ENCODE measurements at regions not wholly inside any gene's neighbourhood (a gene's known extent, or its start where the extent isn't known, plus 50 kb on each side); places are given as distances from the start of the nearest gene placed in this dataset.
A peak's percentile ranks its signal among the peaks of the same experiment; 100 is the strongest.

- no peaks in the 10 kb centered on the region for H3K36me3 ChIP-seq (ENCODE audit: insufficient read depth, low read length)
- H4K20me1 ChIP-seq (ENCODE audit: insufficient read depth, low read depth, low read length) = no peaks in the 10 kb centered on the region
- H3K4me1 ChIP-seq (ENCODE audit: low read length) = peaks cover 97% of the 10 kb centered on the region
- H3K27me3 ChIP-seq (ENCODE audit: low read length) = no peaks in the 10 kb centered on the region
- peak overlapping the region; percentile 68 for H3K4me3 ChIP-seq (ENCODE audit: low read length)
- peak overlapping the region; percentile 90 for H3K4me2 ChIP-seq (ENCODE audit: low read depth, low read length, poor library complexity, severe bottlenecking)
- H3K9me3 ChIP-seq (ENCODE audit: low read length) = no peaks in the 10 kb centered on the region
- H3K9me2 ChIP-seq (replicated peaks; ENCODE audit: insufficient read depth, low read length) = no peaks in the 10 kb centered on the region
- peak; percentile 91 for DNase-seq
- peak overlapping the region; percentile 99 for H3K27ac ChIP-seq (ENCODE audit: low read length)
- no peak overlapping the region for H2AFZ ChIP-seq (ENCODE audit: low read length)
- peaks cover 16% of the 10 kb centered on the region for H3K79me2 ChIP-seq (ENCODE audit: low read length)
- H3K9ac ChIP-seq (ENCODE audit: low read length) = peak overlapping the region; percentile 78
These were observed 88.1 kb downstream of the CMPK2 start for GRCh38 chr2:6777626-6778025.

GRCh38 chr2:6780765-6781274 lies 84.9 kb downstream of the CMPK2 start:
- no peak overlapping the region for H2AFZ ChIP-seq (ENCODE audit: low read length)
- peak overlapping the region; percentile 90 for H3K4me2 ChIP-seq (ENCODE audit: low read depth, low read length, poor library complexity, severe bottlenecking)
- peak overlapping the region; percentile 68 for H3K4me3 ChIP-seq (ENCODE audit: low read length)
- H3K79me2 ChIP-seq (ENCODE audit: low read length) = peaks cover 8% of the 10 kb centered on the region; the same call in 1 of the 2 replicates
- H3K9me3 ChIP-seq (ENCODE audit: low read length) = no peaks in the 10 kb centered on the region
- peak overlapping the region; percentile 78 for H3K9ac ChIP-seq (ENCODE audit: low read length)
- peaks cover 92% of the 10 kb centered on the region for H3K4me1 ChIP-seq (ENCODE audit: low read length)
- peak; percentile 97 for DNase-seq
- H4K20me1 ChIP-seq (ENCODE audit: insufficient read depth, low read depth, low read length) = no peaks in the 10 kb centered on the region
- no peaks in the 10 kb centered on the region for H3K27me3 ChIP-seq (ENCODE audit: low read length)
- H3K36me3 ChIP-seq (ENCODE audit: insufficient read depth, low read length) = no peaks in the 10 kb centered on the region
- H3K27ac ChIP-seq (ENCODE audit: low read length) = peak overlapping the region; percentile 99
- H3K9me2 ChIP-seq (replicated peaks; ENCODE audit: insufficient read depth, low read length) = no peaks in the 10 kb centered on the region

- Histone ChIP-seq H3K4me2 (ENCODE audit: low read depth, low read length, poor library complexity, severe bottlenecking) (peak overlapping the region; percentile 53), H3K36me3 (ENCODE audit: insufficient read depth, low read length) (no peaks in the 10 kb centered on the region), H3K79me2 (ENCODE audit: low read length) (peaks cover 5% of the 10 kb centered on the region; the same call in 1 of the 2 replicates), H3K9me2 (replicated peaks; ENCODE audit: insufficient read depth, low read length) (no peaks in the 10 kb centered on the region), H3K4me1 (ENCODE audit: low read length) (peaks cover 87% of the 10 kb centered on the region), H3K9ac (ENCODE audit: low read length) (peak overlapping the region; percentile 59; the same call in 1 of the 2 replicates), H3K27me3 (ENCODE audit: low read length) (no peaks in the 10 kb centered on the region), H3K4me3 (ENCODE audit: low read length) (no peak overlapping the region), H4K20me1 (ENCODE audit: insufficient read depth, low read depth, low read length) (no peaks in the 10 kb centered on the region), H2AFZ (ENCODE audit: low read length) (no peak overlapping the region), H3K27ac (ENCODE audit: low read length) (peak overlapping the region; percentile 99), H3K9me3 (ENCODE audit: low read length) (no peaks in the 10 kb centered on the region)
- no peak for DNase-seq
These were observed 83.0 kb downstream of the CMPK2 start for GRCh38 chr2:6782517-6783237.

GRCh38 chr2:6783238-6783614 lies 82.5 kb downstream of the CMPK2 start:
- H3K79me2 ChIP-seq (ENCODE audit: low read length) = peaks cover 5% of the 10 kb centered on the region; the same call in 1 of the 2 replicates
- DNase-seq = no peak
- no peaks in the 10 kb centered on the region for H3K27me3 ChIP-seq (ENCODE audit: low read length)
- H3K9me3 ChIP-seq (ENCODE audit: low read length) = no peaks in the 10 kb centered on the region
- peak overlapping the region; percentile 59 for H3K9ac ChIP-seq (ENCODE audit: low read length)
- no peaks in the 10 kb centered on the region for H3K36me3 ChIP-seq (ENCODE audit: insufficient read depth, low read length)
- no peaks in the 10 kb centered on the region for H3K9me2 ChIP-seq (replicated peaks; ENCODE audit: insufficient read depth, low read length)
- peak overlapping the region; percentile 53 for H3K4me2 ChIP-seq (ENCODE audit: low read depth, low read length, poor library complexity, severe bottlenecking)
- H3K27ac ChIP-seq (ENCODE audit: low read length) = peak overlapping the region; percentile 99
- H3K4me3 ChIP-seq (ENCODE audit: low read length) = no peak overlapping the region
- H3K4me1 ChIP-seq (ENCODE audit: low read length) = peaks cover 87% of the 10 kb centered on the region
- H2AFZ ChIP-seq (ENCODE audit: low read length) = no peak overlapping the region
- no peaks in the 10 kb centered on the region for H4K20me1 ChIP-seq (ENCODE audit: insufficient read depth, low read depth, low read length)

- no peaks in the 10 kb centered on the region for H3K27me3 ChIP-seq (ENCODE audit: low read length)
- H3K9ac ChIP-seq (ENCODE audit: low read length) = peak overlapping the region; percentile 59
- no peaks in the 10 kb centered on the region for H3K9me2 ChIP-seq (replicated peaks; ENCODE audit: insufficient read depth, low read length)
- peaks cover 86% of the 10 kb centered on the region for H3K4me1 ChIP-seq (ENCODE audit: low read length)
- DNase-seq = peak; percentile 76
- peak overlapping the region; percentile 99 for H3K27ac ChIP-seq (ENCODE audit: low read length)
- no peaks in the 10 kb centered on the region for H3K79me2 ChIP-seq (ENCODE audit: low read length)
- H3K36me3 ChIP-seq (ENCODE audit: insufficient read depth, low read length) = no peaks in the 10 kb centered on the region
- H3K4me2 ChIP-seq (ENCODE audit: low read depth, low read length, poor library complexity, severe bottlenecking) = peak overlapping the region; percentile 53
- peak overlapping the region; percentile 85 for H2AFZ ChIP-seq (ENCODE audit: low read length)
- H3K9me3 ChIP-seq (ENCODE audit: low read length) = no peaks in the 10 kb centered on the region
- H4K20me1 ChIP-seq (ENCODE audit: insufficient read depth, low read depth, low read length) = no peaks in the 10 kb centered on the region
- peak overlapping the region; percentile 30 for H3K4me3 ChIP-seq (ENCODE audit: low read length)
These were observed 81.4 kb downstream of the CMPK2 start for GRCh38 chr2:6784291-6784690.

- Histone ChIP-seq H3K27me3 (ENCODE audit: low read length) (no peaks in the 10 kb centered on the region), H4K20me1 (ENCODE audit: insufficient read depth, low read depth, low read length) (no peaks in the 10 kb centered on the region)
These were observed 80.2 kb downstream of the CMPK2 start for GRCh38 chr2:6785493-6785892.

GRCh38 chr2:6787376-6787775 lies 78.3 kb downstream of the CMPK2 start:
- H4K20me1 ChIP-seq (ENCODE audit: insufficient read depth, low read depth, low read length) = no peaks in the 10 kb centered on the region
- no peak overlapping the region for H3K4me2 ChIP-seq (ENCODE audit: low read depth, low read length, poor library complexity, severe bottlenecking)
- H3K4me3 ChIP-seq (ENCODE audit: low read length) = no peak overlapping the region
- no peaks in the 10 kb centered on the region for H3K27me3 ChIP-seq (ENCODE audit: low read length)
- H3K9me2 ChIP-seq (replicated peaks; ENCODE audit: insufficient read depth, low read length) = no peaks in the 10 kb centered on the region
- H3K36me3 ChIP-seq (ENCODE audit: insufficient read depth, low read length) = no peaks in the 10 kb centered on the region
- no peaks in the 10 kb centered on the region for H3K9me3 ChIP-seq (ENCODE audit: low read length)
- H2AFZ ChIP-seq (ENCODE audit: low read length) = no peak overlapping the region
- no peak overlapping the region for H3K9ac ChIP-seq (ENCODE audit: low read length)
- peak; percentile 80 for DNase-seq
- 0 out of 2 replicates have a peak overlapping the region, but pooled peaks have one; percentile 12 for H3K27ac ChIP-seq (ENCODE audit: low read length)
- H3K79me2 ChIP-seq (ENCODE audit: low read length) = no peaks in the 10 kb centered on the region
- peaks cover 63% of the 10 kb centered on the region for H3K4me1 ChIP-seq (ENCODE audit: low read length)

More at GRCh38 chr2:6785493-6785892, 80.2 kb downstream of the CMPK2 start:
- Histone ChIP-seq H3K4me1 (ENCODE audit: low read length) (peaks cover 82% of the 10 kb centered on the region), H3K36me3 (ENCODE audit: insufficient read depth, low read length) (no peaks in the 10 kb centered on the region), H3K79me2 (ENCODE audit: low read length) (no peaks in the 10 kb centered on the region), H3K9me2 (replicated peaks; ENCODE audit: insufficient read depth, low read length) (no peaks in the 10 kb centered on the region), H3K4me2 (ENCODE audit: low read depth, low read length, poor library complexity, severe bottlenecking) (no peak overlapping the region), H3K27ac (ENCODE audit: low read length) (peak overlapping the region; percentile 99), H3K4me3 (ENCODE audit: low read length) (no peak overlapping the region), H3K9me3 (ENCODE audit: low read length) (no peaks in the 10 kb centered on the region), H3K9ac (ENCODE audit: low read length) (no peak overlapping the region), H2AFZ (ENCODE audit: low read length) (no peak overlapping the region)
- no peak for DNase-seq

- H4K20me1 ChIP-seq (ENCODE audit: insufficient read depth, low read depth, low read length) = no peaks in the 10 kb centered on the region
- no peak overlapping the region for H3K9ac ChIP-seq (ENCODE audit: low read length)
- no peaks in the 10 kb centered on the region for H3K79me2 ChIP-seq (ENCODE audit: low read length)
- no peaks in the 10 kb centered on the region for H3K36me3 ChIP-seq (ENCODE audit: insufficient read depth, low read length)
- H3K4me3 ChIP-seq (ENCODE audit: low read length) = no peak overlapping the region
- H3K9me2 ChIP-seq (replicated peaks; ENCODE audit: insufficient read depth, low read length) = no peaks in the 10 kb centered on the region
- no peaks in the 10 kb centered on the region for H3K9me3 ChIP-seq (ENCODE audit: low read length)
- DNase-seq = no peak
- peaks cover 51% of the 10 kb centered on the region for H3K4me1 ChIP-seq (ENCODE audit: low read length)
- no peaks in the 10 kb centered on the region for H3K27me3 ChIP-seq (ENCODE audit: low read length)
- no peak overlapping the region for H3K27ac ChIP-seq (ENCODE audit: low read length)
- H3K4me2 ChIP-seq (ENCODE audit: low read depth, low read length, poor library complexity, severe bottlenecking) = no peak overlapping the region
- H2AFZ ChIP-seq (ENCODE audit: low read length) = no peak overlapping the region
These were observed 77.1 kb downstream of the CMPK2 start for GRCh38 chr2:6788614-6789013.

All from Karpas-422 (cell line).